Tongue (tissue), 1 donor: ENCODE measurements at regions not wholly inside any gene's neighbourhood (a gene's known extent, or its start where the extent isn't known, plus 50 kb on each side); places are given as distances from the start of the nearest gene placed in this dataset.

Experiments
- DNase-seq: peaks from one replicate; pipeline ENCODE4 v3.0.0-alpha.2; 2015

GRCh38 chr1:106459418-106459817 lies 597.1 kb upstream of the PRMT6 start:
- DNase-seq, result no peak

- DNase-seq, result no peak
Observed at GRCh38 chr1:106465666-106466065, 590.8 kb upstream of the PRMT6 start.

GRCh38 chr1:106480629-106481028 lies 575.8 kb upstream of the PRMT6 start:
- DNase-seq, result no peak

- no peak for DNase-seq
Observed at GRCh38 chr1:106492880-106493279, 563.6 kb upstream of the PRMT6 start.

GRCh38 chr1:106494646-106495045 lies 561.8 kb upstream of the PRMT6 start:
- DNase-seq, result no peak

GRCh38 chr1:106498238-106498637 lies 558.2 kb upstream of the PRMT6 start:
- DNase-seq, result no peak

GRCh38 chr1:106502659-106503058 lies 553.8 kb upstream of the PRMT6 start:
- DNase-seq, result no peak

GRCh38 chr1:106515375-106515774 lies 541.1 kb upstream of the PRMT6 start:
- DNase-seq, result no peak

GRCh38 chr1:106517224-106517623 lies 539.2 kb upstream of the PRMT6 start:
- DNase-seq, result no peak

- no peak for DNase-seq
Observed at GRCh38 chr1:106523497-106523896, 533.0 kb upstream of the PRMT6 start.

GRCh38 chr1:106524631-106525030 lies 531.8 kb upstream of the PRMT6 start:
- DNase-seq, result no peak

- no peak for DNase-seq
Observed at GRCh38 chr1:106526650-106527049, 529.8 kb upstream of the PRMT6 start.

GRCh38 chr1:106534612-106535011 lies 521.9 kb upstream of the PRMT6 start:
- DNase-seq, result no peak

GRCh38 chr1:106536741-106537140 lies 519.7 kb upstream of the PRMT6 start:
- no peak for DNase-seq

GRCh38 chr1:106548726-106549125 lies 507.7 kb upstream of the PRMT6 start:
- DNase-seq, result no peak

GRCh38 chr1:106554294-106554693 lies 502.2 kb upstream of the PRMT6 start:
- DNase-seq, result no peak

- DNase-seq, result no peak
Observed at GRCh38 chr1:106555571-106555970, 500.9 kb upstream of the PRMT6 start.

GRCh38 chr1:106564192-106564591 lies 492.3 kb upstream of the PRMT6 start:
- DNase-seq, result no peak

- no peak for DNase-seq
Observed at GRCh38 chr1:106568201-106568974, 488.1 kb upstream of the PRMT6 start.

GRCh38 chr1:106571109-106571508 lies 485.4 kb upstream of the PRMT6 start:
- no peak for DNase-seq

- no peak for DNase-seq
Observed at GRCh38 chr1:106584107-106584506, 472.4 kb upstream of the PRMT6 start.

- DNase-seq, result no peak
Observed at GRCh38 chr1:106584676-106585075, 471.8 kb upstream of the PRMT6 start.

- DNase-seq, result no peak
Observed at GRCh38 chr1:106600626-106601025, 455.8 kb upstream of the PRMT6 start.

- no peak for DNase-seq
Observed at GRCh38 chr1:106603616-106604015, 452.9 kb upstream of the PRMT6 start.

GRCh38 chr1:106608841-106609240 lies 447.6 kb upstream of the PRMT6 start:
- no peak for DNase-seq
